GM21367 (cell line): ENCODE measurements at regions not wholly inside any gene's neighbourhood (a gene's known extent, or its start where the extent isn't known, plus 50 kb on each side); places are given as distances from the start of the nearest gene placed in this dataset.
"Not testable (repeated sequence)": the region's sequence is repeated elsewhere in the genome, so short reads cannot be mapped to it uniquely, and the experiment has no call there.

Source experiments
- ATAC-seq: cut with Tn5 transposase; IDR thresholded peaks from one replicate; pipeline ENCODE4 v1.9.1; 2021; ENCODE audit not compliant: unreplicated experiment

- ATAC-seq, result no peak
These were observed 1621.5 kb upstream of the FLRT2 start for GRCh38 chr14:83908419-83908818.

GRCh38 chr14:83909507-83909906, 1620.4 kb upstream of the FLRT2 start:
- no peak for ATAC-seq

- ATAC-seq, result no peak
These were observed 1617.8 kb upstream of the FLRT2 start for GRCh38 chr14:83912032-83912642.

GRCh38 chr14:83913476-83913875, 1616.5 kb upstream of the FLRT2 start:
- no peak for ATAC-seq

GRCh38 chr14:83918546-83918945, 1611.4 kb upstream of the FLRT2 start:
- ATAC-seq, result no peak

- not testable (repeated sequence) for ATAC-seq
These were observed 1610.3 kb upstream of the FLRT2 start for GRCh38 chr14:83919675-83920074.

GRCh38 chr14:83923842-83924241, 1606.1 kb upstream of the FLRT2 start:
- no peak for ATAC-seq

GRCh38 chr14:83924259-83924658, 1605.7 kb upstream of the FLRT2 start:
- ATAC-seq, result no peak

- no peak for ATAC-seq
These were observed 1589.7 kb upstream of the FLRT2 start for GRCh38 chr14:83940253-83940652.

- ATAC-seq, result no peak
These were observed 1571.6 kb upstream of the FLRT2 start for GRCh38 chr14:83958359-83958758.

GRCh38 chr14:83960832-83961512, 1569.0 kb upstream of the FLRT2 start:
- ATAC-seq, result no peak

- ATAC-seq, result no peak
These were observed 1559.9 kb upstream of the FLRT2 start for GRCh38 chr14:83969998-83970397.

GRCh38 chr14:83972631-83973030, 1557.3 kb upstream of the FLRT2 start:
- ATAC-seq, result no peak

GRCh38 chr14:83974647-83975163, 1555.2 kb upstream of the FLRT2 start:
- ATAC-seq, result no peak

- ATAC-seq, result no peak
These were observed 1554.5 kb upstream of the FLRT2 start for GRCh38 chr14:83975435-83975834.

GRCh38 chr14:83975841-83976770, 1553.8 kb upstream of the FLRT2 start:
- no peak for ATAC-seq

GRCh38 chr14:83977583-83977982, 1552.4 kb upstream of the FLRT2 start:
- ATAC-seq, result no peak

GRCh38 chr14:83981676-83982258, 1548.2 kb upstream of the FLRT2 start:
- not testable (repeated sequence) for ATAC-seq

GRCh38 chr14:83988275-83988674, 1541.7 kb upstream of the FLRT2 start:
- no peak for ATAC-seq

GRCh38 chr14:83991666-83992065, 1538.3 kb upstream of the FLRT2 start:
- no peak for ATAC-seq

GRCh38 chr14:83992857-83993256, 1537.1 kb upstream of the FLRT2 start:
- no peak for ATAC-seq
